Breast epithelium (tissue), 4 donors: ENCODE measurements at regions not wholly inside any gene's neighbourhood (a gene's known extent, or its start where the extent isn't known, plus 50 kb on each side); places are given as distances from the start of the nearest gene placed in this dataset.
"Not testable (repeated sequence)": the region's sequence is repeated elsewhere in the genome, so short reads cannot be mapped to it uniquely, and the experiment has no call there.

Experiments
- DNase-seq, 2 donors: peaks; one replicate each; pipeline ENCODE4 v3.0.0-alpha.2; 2019; ENCODE audit warnings: low spot score in 2 of 2
- H3K27ac ChIP-seq, 2 donors: fragments of 200-600 bp; sonication (generic) in 1 of 2; one replicate each; pipeline ENCODE4 v1.5.1; 2016 to 2019; ENCODE audit warnings: mild to moderate bottlenecking in 1 of 2
- H3K27me3 ChIP-seq, 2 donors: fragments of 200-600 bp; sonication (generic) in 1 of 2; one replicate each; pipeline versions ENCODE4 v1.5.1 to v1.6.0; 2017 to 2019; ENCODE audit warnings: control low read depth in 1 of 2, mild to moderate bottlenecking in 1 of 2
- H3K36me3 ChIP-seq: fragments of 200-600 bp; one replicate; pipeline ENCODE4 v1.5.1; 2019
- H3K4me1 ChIP-seq, 2 donors: fragments of 200-600 bp; sonication (generic); one replicate each; pipeline ENCODE4 v1.5.1; 2016 to 2019; ENCODE audit warnings: control low read depth in 1 of 2
- H3K4me3 ChIP-seq, 3 donors: fragments of 200-600 bp; sonication (generic); 1 replicate in 2 of 3; 2 replicates in 1 of 3; pipeline ENCODE4 v1.5.1; 2016 to 2019; ENCODE audit warnings: mild to moderate bottlenecking in 3 of 3, moderate library complexity in 2 of 3
- H3K9me3 ChIP-seq, 2 donors: fragments of 200-600 bp; sonication (generic) in 1 of 2; one replicate each; pipeline ENCODE4 v1.5.1; 2016 to 2019; ENCODE audit warnings: control low read depth in 1 of 2
- CTCF ChIP-seq, 3 donors: fragments of 450-650 bp; IDR thresholded peaks; one replicate each; pipeline ENCODE4 v1.5.1; 2016 to 2017; ENCODE audit warnings: antibody characterized with exemption in 3 of 3, mild to moderate bottlenecking in 3 of 3, moderate library complexity in 3 of 3
- POLR2A ChIP-seq: fragments of 450-650 bp; IDR thresholded peaks from one replicate; pipeline ENCODE4 v1.6.1; 2016; ENCODE audit warnings: antibody characterized with exemption, mild to moderate bottlenecking, moderate library complexity
- POLR2AphosphoS5 ChIP-seq, 3 donors: sonication (generic); formaldehyde crosslinking; IDR thresholded peaks; one replicate each; pipeline ENCODE4 v1.6.1; 2017; ENCODE audit warnings: antibody characterized with exemption in 3 of 3
- intact Hi-C: fragments of 100-400 bp; cut with DNase I; formaldehyde crosslinking; loops from one replicate; pipeline ENCODE4 v1.15.1; 2023; ENCODE audit warnings: low total_unique reads

DNA sequence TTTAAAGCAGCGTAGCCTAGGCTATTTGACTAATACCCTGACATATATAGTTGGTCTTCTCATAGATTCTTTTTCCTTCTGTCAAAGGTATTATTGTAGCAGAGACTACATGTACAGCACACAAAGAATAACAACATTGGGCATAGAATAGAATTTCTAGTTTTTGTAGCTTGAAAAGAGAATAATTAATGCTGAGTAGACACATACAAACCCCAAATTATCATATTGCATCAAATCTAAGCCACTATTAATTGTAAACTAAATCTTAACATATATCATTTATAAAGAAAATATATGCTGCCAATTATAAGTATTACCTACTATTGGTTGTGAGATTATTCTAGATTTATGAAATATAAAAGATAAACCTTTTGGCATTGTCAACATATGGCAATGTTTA, 574.5 kb downstream of the SLCO4C1 start:
- Histone ChIP-seq H3K9me3 (no peaks in the 10 kb centered on the region), H3K4me1 (no peaks in the 10 kb centered on the region), H3K36me3 (no peaks in the 10 kb centered on the region), H3K27ac (no peak overlapping the region), H3K27me3 (no peaks in the 10 kb centered on the region), H3K4me3 (no peak overlapping the region)
- intact Hi-C loops, result no loop called here
- no peak for DNase-seq
- TF ChIP-seq CTCF (IDR thresholded peaks at IDR 0.05) (no peak), POLR2A (no peak), POLR2AphosphoS5 (IDR thresholded peaks at IDR 0.05) (no peak)

- no peak overlapping the region for H3K27ac ChIP-seq
- TF ChIP-seq CTCF (IDR thresholded peaks at IDR 0.05) (no peak), POLR2A (no peak), POLR2AphosphoS5 (IDR thresholded peaks at IDR 0.05) (no peak)
- no peaks in the 10 kb centered on the region for H3K4me1 ChIP-seq
- no peaks in the 10 kb centered on the region for H3K9me3 ChIP-seq
- no peak for DNase-seq
- no peaks in the 10 kb centered on the region for H3K36me3 ChIP-seq
- no peak overlapping the region for H3K4me3 ChIP-seq
- no peaks in the 10 kb centered on the region for H3K27me3 ChIP-seq
- intact Hi-C loops, result no loop called here
Observed at GRCh38 chr5:101720033-101720432, 576.1 kb downstream of the SLCO4C1 start.

DNA sequence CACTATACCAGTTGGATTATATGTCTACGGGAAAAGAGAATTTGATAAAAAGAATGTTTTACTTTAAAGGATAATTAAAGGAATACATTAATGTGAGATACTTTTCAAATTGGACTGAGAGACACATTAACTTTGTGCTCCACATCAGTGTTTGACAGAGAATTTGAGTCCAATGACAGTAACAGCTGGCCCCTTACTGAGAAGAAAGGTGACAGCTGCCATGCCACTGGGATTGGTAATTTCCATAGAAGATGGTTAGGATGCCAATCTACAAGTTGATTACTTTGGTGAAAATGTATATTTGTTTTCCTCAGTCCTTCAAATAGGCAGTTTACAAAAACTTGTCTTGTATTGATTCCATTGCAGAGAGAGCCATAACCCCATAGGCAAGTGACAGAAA, 578.4 kb downstream of the SLCO4C1 start:
- TF ChIP-seq CTCF (IDR thresholded peaks at IDR 0.05) (no peak), POLR2A (no peak), POLR2AphosphoS5 (IDR thresholded peaks at IDR 0.05) (no peak)
- Histone ChIP-seq H3K27ac (no peak overlapping the region), H3K27me3 (no peaks in the 10 kb centered on the region), H3K9me3 (no peaks in the 10 kb centered on the region), H3K36me3 (no peaks in the 10 kb centered on the region), H3K4me3 (no peak overlapping the region), H3K4me1 (no peaks in the 10 kb centered on the region)
- DNase-seq, result no peak
- intact Hi-C loops, result no loop called here

DNA sequence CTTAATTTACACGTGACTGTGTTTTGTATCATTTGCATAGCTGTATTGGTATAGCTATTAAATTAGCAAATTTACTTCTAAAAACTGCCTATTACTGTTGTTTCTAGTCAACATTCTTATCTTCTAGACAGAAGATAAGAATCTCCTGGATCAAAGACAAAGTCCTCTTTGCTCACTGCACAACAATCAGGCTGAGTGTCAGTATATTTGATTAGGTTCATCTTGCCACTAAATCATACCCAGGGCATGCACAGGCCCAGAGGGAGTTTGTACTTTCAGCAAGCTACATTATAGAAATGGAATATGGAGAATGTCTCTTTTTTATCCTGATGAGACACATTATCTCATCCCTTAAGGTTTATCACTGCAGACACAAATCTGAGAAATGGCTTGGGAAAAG, 579.1 kb downstream of the SLCO4C1 start:
- intact Hi-C loops, result no loop called here
- H3K9me3 ChIP-seq, result no peaks in the 10 kb centered on the region
- no peak for DNase-seq
- no peaks in the 10 kb centered on the region for H3K27me3 ChIP-seq
- no peaks in the 10 kb centered on the region for H3K4me1 ChIP-seq
- H3K36me3 ChIP-seq, result no peaks in the 10 kb centered on the region
- H3K27ac ChIP-seq, result no peak overlapping the region
- TF ChIP-seq POLR2A (no peak), POLR2AphosphoS5 (IDR thresholded peaks at IDR 0.05) (no peak), CTCF (IDR thresholded peaks at IDR 0.05) (no peak)
- H3K4me3 ChIP-seq, result no peak overlapping the region

- H3K4me1 ChIP-seq, H3K4me3 ChIP-seq, intact Hi-C loops, DNase-seq, H3K9me3 ChIP-seq, H3K36me3 ChIP-seq, H3K27me3 ChIP-seq, H3K27ac ChIP-seq: not testable (repeated sequence)
Observed at GRCh38 chr5:101715790-101716189, 580.3 kb downstream of the SLCO4C1 start.

DNA sequence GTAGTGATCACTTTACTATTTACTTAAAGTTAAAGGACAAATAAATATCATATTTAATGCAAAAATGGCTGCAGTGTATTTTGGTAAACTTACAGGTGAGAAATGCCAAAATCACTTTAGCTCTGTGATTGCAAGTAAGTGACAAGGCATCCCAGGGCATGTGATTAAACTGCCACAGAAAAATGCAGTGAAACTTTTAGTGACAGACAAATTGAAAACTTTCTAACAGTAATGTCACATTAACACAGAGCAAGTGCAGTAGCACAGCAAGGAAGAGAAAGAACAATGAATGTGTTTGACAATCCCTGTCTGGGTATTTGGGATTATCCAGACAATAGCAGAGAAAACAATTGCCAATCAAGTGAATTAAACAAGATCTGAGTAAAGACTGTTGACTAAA, 606.8 kb downstream of the SLCO4C1 start:
- Histone ChIP-seq H3K27ac (no peak overlapping the region), H3K36me3 (no peaks in the 10 kb centered on the region), H3K9me3 (no peaks in the 10 kb centered on the region), H3K4me3 (no peak overlapping the region), H3K27me3 (no peaks in the 10 kb centered on the region), H3K4me1 (no peaks in the 10 kb centered on the region)
- DNase-seq, result no peak
- TF ChIP-seq CTCF (IDR thresholded peaks at IDR 0.05) (no peak), POLR2AphosphoS5 (IDR thresholded peaks at IDR 0.05) (no peak), POLR2A (no peak)
- intact Hi-C loops, result no loop called here
